CD14-positive monocyte (primary cell): ENCODE measurements at regions not wholly inside any gene's neighbourhood (a gene's known extent, or its start where the extent isn't known, plus 50 kb on each side); places are given as distances from the start of the nearest gene placed in this dataset.

Source experiments
- DNase-seq, 3 donors: peaks; one replicate each; pipeline ENCODE4 v3.0.0-alpha.2; 2011 to 2022
- H2AFZ ChIP-seq: 2 replicates; pipeline ENCODE4 v1.6.0; 2012; ENCODE audit warnings: mild to moderate bottlenecking, low read depth, low read length, inconsistent platforms; ENCODE audit not compliant: insufficient read depth, poor library complexity, severe bottlenecking
- H3K27ac ChIP-seq, 2 donors: 1 replicate in 1 of 2; 2 replicates in 1 of 2; pipeline ENCODE4 v1.5.1; 2012 to 2013; ENCODE audit warnings: low read length in 2 of 2, control low read depth in 1 of 2, inconsistent platforms in 1 of 2, low read depth in 1 of 2, mild to moderate bottlenecking in 1 of 2
- H3K27me3 ChIP-seq, 2 donors: one replicate each; pipeline versions ENCODE4 v1.6.0 to v1.6.1; 2011 to 2013; ENCODE audit warnings: low read length in 2 of 2; ENCODE audit not compliant: control insufficient read depth in 2 of 2, insufficient read depth in 2 of 2
- H3K36me3 ChIP-seq, 2 donors: replicated peaks in 1 of 2; 1 replicate in 1 of 2; 2 replicates in 1 of 2; pipeline versions ENCODE4 v1.5.1 to v1.6.1; 2012 to 2013; ENCODE audit warnings: low read length in 2 of 2, control low read depth in 1 of 2, inconsistent platforms in 1 of 2, mild to moderate bottlenecking in 1 of 2; ENCODE audit not compliant: insufficient read depth in 2 of 2, control insufficient read depth in 1 of 2
- H3K4me1 ChIP-seq, 2 donors: 1 replicate in 1 of 2; 2 replicates in 1 of 2; pipeline versions ENCODE4 v1.5.1 to v1.6.1; 2012 to 2013; ENCODE audit warnings: low read length in 2 of 2, control low read depth in 1 of 2, inconsistent platforms in 1 of 2, mild to moderate bottlenecking in 1 of 2, moderate library complexity in 1 of 2; ENCODE audit not compliant: insufficient read depth in 2 of 2, control insufficient read depth in 1 of 2
- H3K4me2 ChIP-seq: replicated peaks from 2 replicates; pipeline ENCODE3; 2012; ENCODE audit warnings: low read length, moderate library complexity, mild to moderate bottlenecking; ENCODE audit not compliant: poor library complexity, severe bottlenecking; ENCODE audit errors: extremely low read depth
- H3K4me3 ChIP-seq, 3 experiments: fragments of 200-600 bp in 1 of 3; sonication (generic) in 1 of 3; replicated peaks in 1 of 3; 1 replicate in 2 of 3; 2 replicates in 1 of 3; pipeline ENCODE4 v1.5.1; 2011 to 2013; ENCODE audit warnings: low read length in 3 of 3, mild to moderate bottlenecking in 3 of 3, control low read depth in 2 of 3, low read depth in 2 of 3, inconsistent platforms in 1 of 3, moderate library complexity in 1 of 3
- H3K79me2 ChIP-seq: 2 replicates; pipeline ENCODE4 v1.6.0; 2012; ENCODE audit warnings: mild to moderate bottlenecking, control low read depth, inconsistent platforms, low read length, moderate library complexity; ENCODE audit not compliant: insufficient read depth
- H3K9ac ChIP-seq: 2 replicates; pipeline ENCODE4 v1.6.0; 2017; ENCODE audit warnings: low read length, mild to moderate bottlenecking; ENCODE audit not compliant: insufficient read depth, poor library complexity, severe bottlenecking
- H3K9me3 ChIP-seq, 2 donors: replicated peaks in 1 of 2; 1 replicate in 1 of 2; 2 replicates in 1 of 2; pipeline versions ENCODE4 v1.5.1 to v1.6.1; 2012 to 2013; ENCODE audit warnings: low read length in 2 of 2, control low read depth in 1 of 2; ENCODE audit not compliant: control insufficient read depth in 1 of 2, insufficient read depth in 1 of 2
- H4K20me1 ChIP-seq: 2 replicates; pipeline ENCODE4 v1.6.0; 2012; ENCODE audit warnings: mild to moderate bottlenecking, low read length, control low read depth, moderate library complexity; ENCODE audit not compliant: insufficient read depth
- H3K27ac Mint-ChIP-seq, 7 donors: one replicate each; pipeline ENCODE4 v1.8.0; 2020; ENCODE audit warnings: mild to moderate bottlenecking in 7 of 7, mixed read lengths in 7 of 7, moderate library complexity in 6 of 7, inconsistent platforms in 2 of 7
- H3K27me3 Mint-ChIP-seq, 3 donors: one replicate each; pipeline ENCODE4 v1.8.0; 2021 to 2022; ENCODE audit warnings: low read depth in 3 of 3, mild to moderate bottlenecking in 3 of 3, mixed read lengths in 3 of 3, moderate library complexity in 3 of 3, inconsistent platforms in 1 of 3
- H3K36me3 Mint-ChIP-seq, 2 donors: one replicate each; pipeline ENCODE4 v1.8.0; 2020; ENCODE audit warnings: mixed read lengths in 2 of 2, inconsistent platforms in 1 of 2, mild to moderate bottlenecking in 1 of 2
- H3K4me1 Mint-ChIP-seq: one replicate; pipeline ENCODE4 v1.8.0; 2020; ENCODE audit warnings: mild to moderate bottlenecking, mixed read lengths
- H3K4me3 Mint-ChIP-seq, 2 donors: one replicate each; pipeline ENCODE4 v1.8.0; 2020; ENCODE audit warnings: mild to moderate bottlenecking in 2 of 2, mixed read lengths in 2 of 2, moderate library complexity in 1 of 2
- H3K9me3 Mint-ChIP-seq, 7 donors: one replicate each; pipeline ENCODE4 v1.8.0; 2020 to 2022; ENCODE audit warnings: mixed read lengths in 7 of 7, mild to moderate bottlenecking in 6 of 7, moderate library complexity in 6 of 7, inconsistent platforms in 2 of 7
- CTCF ChIP-seq: fragments of 200-600 bp; IDR thresholded peaks from one replicate; pipeline ENCODE4 v1.8.0; 2022; ENCODE audit warnings: antibody characterized with exemption, mild to moderate bottlenecking
- WGBS: methylation state at CpG from one replicate; pipeline ENCODE4 v1.1.5; 2013; ENCODE audit warnings: missing lambda C conversion rate; ENCODE audit not compliant: insufficient coverage; 5-methylcytosine and 5-hydroxymethylcytosine counted together
- intact Hi-C, 2 donors: fragments of 100-400 bp; cut with micrococcal nuclease; formaldehyde crosslinking; loops; one replicate each; pipeline versions ENCODE4 v1.15.0 to v1.15.1; 2023

DNA sequence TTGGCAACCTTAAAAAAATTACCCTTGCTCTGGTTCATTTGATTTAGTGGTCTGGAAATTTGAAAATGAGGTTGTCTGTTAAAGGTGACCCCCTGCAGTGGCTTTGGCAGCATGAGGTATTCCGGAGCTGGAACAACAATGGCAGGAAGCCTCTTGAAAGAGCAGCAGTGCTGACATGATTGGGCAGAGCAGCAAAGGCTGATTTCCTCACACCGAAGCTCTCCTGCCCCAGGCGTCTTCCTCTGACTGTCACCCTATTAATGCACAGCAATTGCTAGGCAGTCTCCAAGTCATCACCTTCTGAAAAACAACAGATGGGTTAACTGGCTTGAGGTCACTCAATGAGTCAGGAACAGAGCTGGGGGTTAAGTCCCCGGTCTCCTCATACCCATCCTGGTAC is 241.8 kb upstream of the MMS22L start:
- Histone ChIP-seq H3K9ac (no peak overlapping the region), H3K4me1 (no peaks in the 10 kb centered on the region), H3K4me3 (no peak overlapping the region), H3K27me3 (no peaks in the 10 kb centered on the region), H3K36me3 (no peaks in the 10 kb centered on the region), H3K27ac (no peak overlapping the region), H3K79me2 (no peaks in the 10 kb centered on the region), H4K20me1 (no peaks in the 10 kb centered on the region), H3K4me2 (no peak overlapping the region), H2AFZ (no peak overlapping the region), H3K9me3 (no peaks in the 10 kb centered on the region)
- no peak overlapping the region for H3K4me3 Mint-ChIP-seq
- peaks cover 0 to 2% (median 0%) of the 10 kb centered on the region in 7 donors for H3K9me3 Mint-ChIP-seq
- WGBS, result 15% methylated on average over 4 of the region's 4 CpGs
- TF ChIP-seq CTCF, result no peak
- intact Hi-C loops, result no loop called here
- H3K27ac Mint-ChIP-seq, result no peak overlapping the region
- peaks cover 0 to 4% (median 0%) of the 10 kb centered on the region in 3 donors for H3K27me3 Mint-ChIP-seq
- DNase-seq, result no peak
- H3K4me1 Mint-ChIP-seq, result no peaks in the 10 kb centered on the region
- no peaks in the 10 kb centered on the region for H3K36me3 Mint-ChIP-seq

- no peak overlapping the region for H3K4me3 Mint-ChIP-seq
These were observed 252.8 kb upstream of the MMS22L start for GRCh38 chr6:97535800-97536199.

More at GRCh38 chr6:97535800-97536199, 252.8 kb upstream of the MMS22L start:
- H3K9ac ChIP-seq, result no peak overlapping the region
- H2AFZ ChIP-seq, result no peak overlapping the region
- no peak for TF ChIP-seq CTCF
- no peaks in the 10 kb centered on the region for H3K79me2 ChIP-seq
- no peaks in the 10 kb centered on the region for H4K20me1 ChIP-seq
- intact Hi-C loops, result no loop called here
- no peaks in the 10 kb centered on the region for H3K27me3 ChIP-seq
- no CpG with 5 or more reads among the region's 2 CpGs for WGBS
- no peaks in the 10 kb centered on the region for H3K36me3 ChIP-seq
- no peaks in the 10 kb centered on the region for H3K4me1 ChIP-seq
- H3K9me3 ChIP-seq, result no peaks in the 10 kb centered on the region
- H3K27me3 Mint-ChIP-seq, result peaks cover 0 to 3% (median 0%) of the 10 kb centered on the region in 3 donors
- DNase-seq, result no peak
- no peak overlapping the region for H3K4me2 ChIP-seq
- no peaks in the 10 kb centered on the region for H3K9me3 Mint-ChIP-seq
- H3K27ac Mint-ChIP-seq, result no peak overlapping the region
- no peak overlapping the region for H3K4me3 ChIP-seq
- no peaks in the 10 kb centered on the region for H3K4me1 Mint-ChIP-seq
- H3K36me3 Mint-ChIP-seq, result no peaks in the 10 kb centered on the region
- no peak overlapping the region for H3K27ac ChIP-seq
